ENCODE measurements at regions not wholly inside any gene's neighbourhood (a gene's known extent, or its start where the extent isn't known, plus 50 kb on each side); places are given as distances from the start of the nearest gene placed in this dataset.

DNA sequence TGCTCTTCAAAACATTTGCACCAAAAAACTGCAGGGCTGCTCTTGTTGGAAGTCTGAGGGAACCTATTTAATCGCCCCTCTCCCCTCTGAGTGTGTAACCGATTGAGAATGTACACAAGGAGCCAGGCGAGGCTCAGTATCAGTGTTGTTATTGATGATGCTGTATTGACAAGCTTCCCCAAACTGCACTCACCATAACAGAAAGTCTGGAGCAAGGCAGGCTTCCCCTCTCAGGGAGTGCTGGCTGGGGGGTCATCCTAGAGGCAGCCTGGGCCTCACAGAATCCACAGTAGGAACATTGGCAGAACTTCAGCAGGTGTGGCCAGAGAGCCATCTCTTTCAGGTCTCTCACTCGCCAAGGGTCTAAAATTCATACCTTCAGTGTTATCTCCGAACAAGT is 58.1 kb upstream of the TUNAR start:
- no peak for DNase-seq (ENCODE audit: low read depth)
- H3K4me3 ChIP-seq (ENCODE audit: low read length): no peak overlapping the region
- TF ChIP-seq, protein P1, sequence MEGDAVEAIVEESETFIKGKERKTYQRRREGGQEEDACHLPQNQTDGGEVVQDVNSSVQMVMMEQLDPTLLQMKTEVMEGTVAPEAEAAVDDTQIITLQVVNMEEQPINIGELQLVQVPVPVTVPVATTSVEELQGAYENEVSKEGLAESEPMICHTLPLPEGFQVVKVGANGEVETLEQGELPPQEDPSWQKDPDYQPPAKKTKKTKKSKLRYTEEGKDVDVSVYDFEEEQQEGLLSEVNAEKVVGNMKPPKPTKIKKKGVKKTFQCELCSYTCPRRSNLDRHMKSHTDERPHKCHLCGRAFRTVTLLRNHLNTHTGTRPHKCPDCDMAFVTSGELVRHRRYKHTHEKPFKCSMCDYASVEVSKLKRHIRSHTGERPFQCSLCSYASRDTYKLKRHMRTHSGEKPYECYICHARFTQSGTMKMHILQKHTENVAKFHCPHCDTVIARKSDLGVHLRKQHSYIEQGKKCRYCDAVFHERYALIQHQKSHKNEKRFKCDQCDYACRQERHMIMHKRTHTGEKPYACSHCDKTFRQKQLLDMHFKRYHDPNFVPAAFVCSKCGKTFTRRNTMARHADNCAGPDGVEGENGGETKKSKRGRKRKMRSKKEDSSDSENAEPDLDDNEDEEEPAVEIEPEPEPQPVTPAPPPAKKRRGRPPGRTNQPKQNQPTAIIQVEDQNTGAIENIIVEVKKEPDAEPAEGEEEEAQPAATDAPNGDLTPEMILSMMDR (conservative IDR thresholded peaks at IDR 0.05; ENCODE audit: low read length): no peak

DNA sequence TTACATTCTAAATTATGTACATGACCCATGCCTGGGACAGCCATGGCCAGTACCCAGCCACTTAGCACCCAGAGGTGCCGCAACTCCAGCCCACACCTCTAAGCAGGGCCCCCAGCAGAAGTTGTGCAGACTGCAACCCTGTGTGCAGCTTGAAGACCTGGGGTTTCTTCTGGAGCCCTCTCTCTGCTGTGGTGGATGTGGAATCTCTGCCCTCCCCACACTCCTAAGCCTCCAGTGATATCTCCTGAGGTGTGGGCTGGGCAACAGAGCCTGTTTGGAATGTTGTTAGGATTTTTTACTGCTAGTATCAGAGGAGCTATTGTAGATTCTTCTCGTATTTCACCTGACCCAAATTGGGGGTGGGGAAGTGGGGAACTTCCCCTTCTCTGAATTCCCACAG is 59.4 kb upstream of the TUNAR start:
- H3K4me3 ChIP-seq (ENCODE audit: low read length): no peak overlapping the region
- no peak for DNase-seq (ENCODE audit: low read depth)
- TF ChIP-seq, protein P1 (conservative IDR thresholded peaks at IDR 0.05; ENCODE audit: low read length): no peak

- TF ChIP-seq, protein P1 (conservative IDR thresholded peaks at IDR 0.05; ENCODE audit: low read length): no peak
- DNase-seq (ENCODE audit: low read depth): no peak
- no peak overlapping the region for H3K4me3 ChIP-seq (ENCODE audit: low read length)
These were observed 60.1 kb upstream of the TUNAR start for GRCh38 chr14:95816539-95816938.

GRCh38 chr14:95815226-95815690 is 61.4 kb upstream of the TUNAR start:
- H3K4me3 ChIP-seq (ENCODE audit: low read length): no peak overlapping the region
- TF ChIP-seq, protein P1 (conservative IDR thresholded peaks at IDR 0.05; ENCODE audit: low read length): no peak
- DNase-seq (ENCODE audit: low read depth): no peak

GRCh38 chr14:95814363-95815225 is 62.0 kb upstream of the TUNAR start:
- no peak for DNase-seq (ENCODE audit: low read depth)
- no peak overlapping the region for H3K4me3 ChIP-seq (ENCODE audit: low read length)
- TF ChIP-seq, protein P1 (conservative IDR thresholded peaks at IDR 0.05; ENCODE audit: low read length): no peak

DNA sequence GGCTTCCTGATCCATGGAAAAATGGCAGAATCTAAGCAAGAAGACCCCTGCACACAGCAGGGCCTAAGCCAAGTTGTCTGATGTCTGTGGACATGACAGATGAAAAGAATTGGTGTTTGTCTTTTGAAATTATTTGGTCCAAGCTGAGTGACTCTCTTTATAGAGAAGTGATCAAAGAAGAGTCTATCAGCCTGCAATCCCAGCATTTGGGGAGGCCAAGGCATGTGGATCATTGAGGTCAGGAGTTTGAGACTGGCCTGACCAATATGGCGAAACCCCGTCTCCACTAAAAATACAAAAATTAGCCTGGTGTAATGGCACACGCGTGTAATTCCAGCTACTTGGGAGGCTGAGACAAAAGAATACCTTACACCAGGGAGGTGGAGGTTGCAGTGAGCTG is 64.8 kb upstream of the TUNAR start:
- TF ChIP-seq, protein P1 (conservative IDR thresholded peaks at IDR 0.05; ENCODE audit: low read length): no peak
- no peak overlapping the region for H3K4me3 ChIP-seq (ENCODE audit: low read length)
- DNase-seq (ENCODE audit: low read depth): no peak

DNA sequence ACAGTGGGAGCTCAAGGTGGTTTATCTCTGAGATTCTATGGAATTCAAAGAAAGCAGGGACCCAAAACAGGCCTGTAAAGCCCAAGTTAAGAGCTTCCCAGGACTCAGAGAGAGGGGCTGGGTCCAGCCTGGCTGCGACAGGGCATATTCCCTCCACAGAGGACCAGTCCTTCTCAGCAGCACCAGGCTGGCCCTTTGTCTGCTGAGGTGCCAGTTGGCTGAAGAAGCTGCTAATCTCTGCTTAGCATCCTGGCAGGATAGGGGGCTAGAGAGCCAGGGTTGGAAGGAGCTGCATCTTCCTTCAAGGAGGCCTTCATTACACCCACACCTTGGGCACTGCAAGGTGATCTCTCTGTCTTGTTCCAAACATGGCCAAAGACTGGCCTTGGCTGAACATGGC is 68.3 kb upstream of the TUNAR start:
- H3K4me3 ChIP-seq (ENCODE audit: low read length): no peak overlapping the region
- no peak for DNase-seq (ENCODE audit: low read depth)
- TF ChIP-seq, protein P1 (conservative IDR thresholded peaks at IDR 0.05; ENCODE audit: low read length): no peak

Data from AG10803 (cell line).